Lower leg skin (tissue), 3 donors: ENCODE measurements at regions not wholly inside any gene's neighbourhood (a gene's known extent, or its start where the extent isn't known, plus 50 kb on each side); places are given as distances from the start of the nearest gene placed in this dataset.

Experiments used
- POLR2A ChIP-seq, 2 donors: fragments of 450-650 bp; IDR thresholded peaks; one replicate each; pipeline ENCODE4 v1.6.1; 2016 to 2017; ENCODE audit warnings: antibody characterized with exemption in 2 of 2, mild to moderate bottlenecking in 1 of 2, moderate library complexity in 1 of 2
- TF ChIP-seq, protein P1 (sequence below), 3 donors: fragments of 450-650 bp; IDR thresholded peaks; one replicate each; pipeline ENCODE4 v1.5.1; 2016; ENCODE audit warnings: antibody characterized with exemption in 3 of 3, mild to moderate bottlenecking in 3 of 3, moderate library complexity in 2 of 3

DNA sequence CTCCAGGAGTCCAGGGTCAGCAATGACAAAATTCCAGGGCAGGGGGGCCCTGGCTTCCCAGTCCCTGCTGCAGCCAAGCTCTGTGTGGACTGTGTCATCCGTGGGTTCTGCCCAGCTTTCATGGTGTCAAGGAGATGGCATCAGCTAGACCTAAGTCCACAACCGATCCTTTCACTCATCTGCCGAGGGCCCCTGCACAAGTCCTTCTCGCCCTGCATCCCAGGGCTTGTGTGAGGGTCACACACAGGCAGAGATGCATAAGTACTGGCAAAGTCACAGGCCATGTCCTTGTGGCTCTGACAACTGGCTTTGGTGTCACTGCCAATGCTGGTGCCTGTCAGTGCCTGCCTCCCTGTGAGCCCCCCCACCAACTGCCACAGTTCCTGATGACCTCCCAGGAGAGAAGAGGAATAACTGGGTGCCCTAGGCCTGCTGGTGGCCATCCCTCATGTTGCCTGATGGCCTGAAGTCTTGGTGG lies 181.4 kb upstream of the CST7 start:
- TF ChIP-seq, protein P1, sequence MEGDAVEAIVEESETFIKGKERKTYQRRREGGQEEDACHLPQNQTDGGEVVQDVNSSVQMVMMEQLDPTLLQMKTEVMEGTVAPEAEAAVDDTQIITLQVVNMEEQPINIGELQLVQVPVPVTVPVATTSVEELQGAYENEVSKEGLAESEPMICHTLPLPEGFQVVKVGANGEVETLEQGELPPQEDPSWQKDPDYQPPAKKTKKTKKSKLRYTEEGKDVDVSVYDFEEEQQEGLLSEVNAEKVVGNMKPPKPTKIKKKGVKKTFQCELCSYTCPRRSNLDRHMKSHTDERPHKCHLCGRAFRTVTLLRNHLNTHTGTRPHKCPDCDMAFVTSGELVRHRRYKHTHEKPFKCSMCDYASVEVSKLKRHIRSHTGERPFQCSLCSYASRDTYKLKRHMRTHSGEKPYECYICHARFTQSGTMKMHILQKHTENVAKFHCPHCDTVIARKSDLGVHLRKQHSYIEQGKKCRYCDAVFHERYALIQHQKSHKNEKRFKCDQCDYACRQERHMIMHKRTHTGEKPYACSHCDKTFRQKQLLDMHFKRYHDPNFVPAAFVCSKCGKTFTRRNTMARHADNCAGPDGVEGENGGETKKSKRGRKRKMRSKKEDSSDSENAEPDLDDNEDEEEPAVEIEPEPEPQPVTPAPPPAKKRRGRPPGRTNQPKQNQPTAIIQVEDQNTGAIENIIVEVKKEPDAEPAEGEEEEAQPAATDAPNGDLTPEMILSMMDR (IDR thresholded peaks at IDR 0.05), result no peak
- TF ChIP-seq POLR2A (IDR thresholded peaks at IDR 0.05), result no peak
